ENCODE measurements at regions not wholly inside any gene's neighbourhood (a gene's known extent, or its start where the extent isn't known, plus 50 kb on each side); places are given as distances from the start of the nearest gene placed in this dataset.

DNA sequence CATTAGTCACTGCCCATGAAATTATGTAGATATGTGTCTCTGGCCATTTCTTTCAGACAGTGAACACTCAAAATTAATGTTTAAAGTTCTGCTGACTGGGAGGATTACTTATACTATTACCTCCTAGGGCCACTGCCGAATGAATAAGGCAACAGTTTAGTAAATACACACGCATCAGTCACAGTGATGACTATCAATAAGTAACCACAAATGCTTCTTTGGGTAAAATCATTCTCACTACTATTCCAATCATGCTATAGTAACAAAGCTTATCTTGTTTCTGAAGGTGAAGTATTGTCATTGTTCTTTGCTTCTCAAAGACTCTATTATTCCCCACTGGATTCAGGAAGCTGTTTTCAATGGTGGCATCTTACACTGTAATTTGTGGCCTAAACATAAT lies 478.8 kb downstream of the EPHA3 start:
- TF ChIP-seq, protein P1, sequence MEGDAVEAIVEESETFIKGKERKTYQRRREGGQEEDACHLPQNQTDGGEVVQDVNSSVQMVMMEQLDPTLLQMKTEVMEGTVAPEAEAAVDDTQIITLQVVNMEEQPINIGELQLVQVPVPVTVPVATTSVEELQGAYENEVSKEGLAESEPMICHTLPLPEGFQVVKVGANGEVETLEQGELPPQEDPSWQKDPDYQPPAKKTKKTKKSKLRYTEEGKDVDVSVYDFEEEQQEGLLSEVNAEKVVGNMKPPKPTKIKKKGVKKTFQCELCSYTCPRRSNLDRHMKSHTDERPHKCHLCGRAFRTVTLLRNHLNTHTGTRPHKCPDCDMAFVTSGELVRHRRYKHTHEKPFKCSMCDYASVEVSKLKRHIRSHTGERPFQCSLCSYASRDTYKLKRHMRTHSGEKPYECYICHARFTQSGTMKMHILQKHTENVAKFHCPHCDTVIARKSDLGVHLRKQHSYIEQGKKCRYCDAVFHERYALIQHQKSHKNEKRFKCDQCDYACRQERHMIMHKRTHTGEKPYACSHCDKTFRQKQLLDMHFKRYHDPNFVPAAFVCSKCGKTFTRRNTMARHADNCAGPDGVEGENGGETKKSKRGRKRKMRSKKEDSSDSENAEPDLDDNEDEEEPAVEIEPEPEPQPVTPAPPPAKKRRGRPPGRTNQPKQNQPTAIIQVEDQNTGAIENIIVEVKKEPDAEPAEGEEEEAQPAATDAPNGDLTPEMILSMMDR (IDR thresholded peaks at IDR 0.05): no peak
- TF ChIP-seq POLR2A (IDR thresholded peaks at IDR 0.05): no peak
